ENCODE measurements at regions not wholly inside any gene's neighbourhood (a gene's known extent, or its start where the extent isn't known, plus 50 kb on each side); places are given as distances from the start of the nearest gene placed in this dataset.
A peak's percentile ranks its signal among the peaks of the same experiment; 100 is the strongest.

DNA sequence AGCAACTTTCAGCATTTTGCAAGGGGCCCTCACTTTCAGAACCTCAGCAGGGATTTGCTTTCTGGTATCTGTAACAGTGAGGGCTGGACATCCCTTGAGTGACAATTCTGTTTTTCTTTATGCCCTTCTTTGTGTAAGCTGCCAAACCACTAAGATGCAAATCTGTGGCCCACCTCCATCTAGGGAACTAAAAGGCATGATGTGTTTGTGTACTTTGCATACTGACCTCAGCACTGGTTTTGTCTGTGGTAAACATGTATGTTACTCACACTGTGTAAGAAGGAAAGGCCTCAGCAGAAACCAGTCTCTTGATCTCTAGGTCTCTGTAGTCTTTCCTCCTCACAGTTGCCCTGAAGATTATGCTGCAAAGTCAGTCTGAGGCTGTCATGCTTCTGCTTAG, 396.6 kb upstream of the DYNLRB2 start:
- no peak for FAIRE-seq
- DNase-seq (ENCODE audit: low spot score): no peak

- FAIRE-seq (no peak), DNase-seq (ENCODE audit: low spot score) (no peak)
Measured at GRCh38 chr16:80142940-80143339, 397.9 kb upstream of the DYNLRB2 start.

DNA sequence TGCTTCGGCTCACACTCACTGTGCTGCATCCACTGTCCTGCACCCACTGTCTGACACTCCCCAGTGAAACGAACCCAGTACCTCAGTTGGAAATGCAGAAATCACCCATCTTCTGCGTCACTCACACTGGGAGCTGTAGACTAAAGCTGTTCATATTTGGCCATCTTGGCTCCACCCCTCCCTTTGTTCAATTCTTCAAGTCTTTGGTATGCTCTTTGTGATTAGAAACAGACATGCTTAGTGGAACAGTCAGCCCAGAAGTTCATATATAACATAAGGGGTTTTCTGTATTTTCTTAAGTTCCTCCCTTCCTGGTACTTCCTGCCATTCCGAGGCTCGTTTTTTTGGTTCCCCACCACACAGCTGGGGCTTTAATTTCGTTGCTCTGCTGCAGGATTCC, 398.5 kb upstream of the DYNLRB2 start:
- DNase-seq (ENCODE audit: low spot score) (no peak), FAIRE-seq (no peak)

- DNase-seq (ENCODE audit: low spot score) (no peak), FAIRE-seq (no peak)
Measured at GRCh38 chr16:80129791-80130190, 411.0 kb upstream of the DYNLRB2 start.

DNA sequence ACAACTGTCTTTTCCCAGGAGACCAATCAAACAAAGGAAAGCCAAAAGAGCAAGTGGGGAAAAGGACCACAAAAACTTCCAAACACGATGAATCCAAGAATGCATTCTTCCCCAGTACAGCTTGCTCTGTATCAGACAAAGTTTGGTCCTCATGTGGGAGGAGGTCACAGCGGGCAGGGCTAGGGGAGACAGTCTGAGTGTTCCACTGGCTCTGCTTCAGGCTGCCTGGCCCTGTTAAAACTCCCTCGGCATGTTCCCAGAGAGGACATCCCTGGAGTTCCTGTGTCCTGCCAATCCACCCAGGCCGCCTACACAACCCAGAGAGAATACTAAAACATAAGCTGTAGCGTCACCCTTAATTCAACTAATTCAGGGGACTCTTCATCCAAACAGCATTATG, 415.1 kb upstream of the DYNLRB2 start:
- DNase-seq (ENCODE audit: low spot score): no peak
- no peak for FAIRE-seq

GRCh38 chr16:80123189-80123588, 417.6 kb upstream of the DYNLRB2 start:
- FAIRE-seq (no peak), DNase-seq (ENCODE audit: low spot score) (no peak)

GRCh38 chr16:80122115-80122514, 418.7 kb upstream of the DYNLRB2 start:
- DNase-seq (ENCODE audit: low spot score) (no peak), FAIRE-seq (no peak)

DNA sequence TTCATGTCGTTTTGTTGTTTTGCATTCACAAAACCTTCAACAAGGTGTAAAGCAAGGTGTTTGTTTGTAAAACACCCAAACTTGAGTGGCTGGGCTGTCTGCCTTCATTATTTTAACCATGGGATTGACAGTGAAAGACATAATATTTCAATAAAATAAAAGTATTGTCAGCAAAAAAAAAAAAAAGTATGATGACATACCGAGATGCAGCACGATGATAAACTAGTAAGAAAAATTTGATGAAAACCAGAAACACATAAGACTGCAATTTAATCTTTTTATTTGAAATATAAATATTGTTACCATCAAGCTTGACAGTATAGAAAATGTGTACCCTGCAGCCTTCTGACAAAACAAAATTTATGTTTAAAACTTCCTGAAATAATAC, 419.3 kb upstream of the DYNLRB2 start:
- DNase-seq (ENCODE audit: low spot score): no peak
- no peak for FAIRE-seq

- DNase-seq (ENCODE audit: low spot score): no peak
- no peak for FAIRE-seq
Measured at GRCh38 chr16:80120899-80121521, 419.8 kb upstream of the DYNLRB2 start.

GRCh38 chr16:80117556-80118130, 423.1 kb upstream of the DYNLRB2 start:
- no peak for DNase-seq (ENCODE audit: low spot score)

DNA sequence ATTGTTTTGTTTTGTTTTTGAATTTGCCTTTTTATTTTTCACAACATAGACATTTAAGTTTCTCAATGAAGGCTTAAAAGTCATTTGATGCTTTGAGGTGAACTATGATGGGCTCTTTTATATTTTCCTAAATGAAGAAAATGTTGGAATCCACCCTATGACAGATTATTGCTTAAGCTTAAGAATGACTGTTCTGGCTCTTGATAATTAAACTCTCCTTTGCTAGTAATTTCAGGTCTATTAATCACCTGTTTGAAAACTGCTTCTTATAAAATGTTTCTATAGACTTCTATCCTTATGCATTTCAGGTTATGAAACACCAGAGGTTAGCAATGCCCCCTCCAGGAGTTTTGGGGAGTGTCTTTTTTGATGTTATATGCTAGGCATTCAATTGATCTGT, 424.1 kb upstream of the DYNLRB2 start:
- DNase-seq (ENCODE audit: low spot score) (no peak), FAIRE-seq (no peak)

More at GRCh38 chr16:80117556-80118130, 423.1 kb upstream of the DYNLRB2 start:
- FAIRE-seq: peak; percentile 17

DNA sequence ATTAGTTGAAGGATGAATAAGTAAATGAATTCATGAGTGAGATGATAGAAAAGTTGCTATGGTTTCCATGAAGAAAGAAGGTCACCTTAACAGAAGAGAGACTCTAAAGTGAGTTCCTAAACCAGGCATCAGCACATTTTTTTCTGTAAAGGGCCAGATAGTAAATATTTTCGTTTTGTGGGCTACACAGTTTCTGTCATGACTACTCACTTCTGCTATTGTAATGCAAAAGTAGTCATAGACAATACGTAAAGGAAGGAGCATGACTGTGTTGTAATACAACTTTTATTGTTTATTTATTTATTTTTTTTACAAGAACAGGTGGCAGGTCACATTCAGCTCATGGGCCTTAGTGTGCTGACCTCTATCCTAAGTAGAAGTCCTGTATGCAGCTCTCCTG, 426.1 kb upstream of the DYNLRB2 start:
- FAIRE-seq (no peak), DNase-seq (ENCODE audit: low spot score) (no peak)

- no peak for DNase-seq (ENCODE audit: low spot score)
- no peak for FAIRE-seq
Measured at GRCh38 chr16:80113873-80114574, 426.8 kb upstream of the DYNLRB2 start.

- no peak for DNase-seq (ENCODE audit: low spot score)
- no peak for FAIRE-seq
Measured at GRCh38 chr16:80109581-80109980, 431.2 kb upstream of the DYNLRB2 start.

DNA sequence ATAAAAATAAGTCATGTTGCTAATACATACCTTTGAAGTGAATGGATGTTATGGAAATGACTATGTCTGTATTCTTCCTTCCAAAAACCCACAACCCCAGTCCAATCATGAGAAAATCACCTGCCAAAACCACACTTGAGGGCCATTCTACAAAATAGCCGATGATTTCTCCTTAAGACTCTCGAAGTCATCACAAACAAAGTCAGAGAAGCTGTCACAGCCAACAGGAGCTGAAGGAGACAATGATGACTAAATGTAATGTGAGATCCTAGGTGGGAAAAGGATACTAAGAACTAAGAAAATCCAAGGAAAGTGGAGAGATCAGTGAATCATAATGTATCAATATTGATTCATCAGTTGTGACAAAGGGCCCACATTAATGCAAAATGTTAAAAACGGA, 432.9 kb upstream of the DYNLRB2 start:
- DNase-seq (ENCODE audit: low spot score) (no peak), FAIRE-seq (no peak)

DNA sequence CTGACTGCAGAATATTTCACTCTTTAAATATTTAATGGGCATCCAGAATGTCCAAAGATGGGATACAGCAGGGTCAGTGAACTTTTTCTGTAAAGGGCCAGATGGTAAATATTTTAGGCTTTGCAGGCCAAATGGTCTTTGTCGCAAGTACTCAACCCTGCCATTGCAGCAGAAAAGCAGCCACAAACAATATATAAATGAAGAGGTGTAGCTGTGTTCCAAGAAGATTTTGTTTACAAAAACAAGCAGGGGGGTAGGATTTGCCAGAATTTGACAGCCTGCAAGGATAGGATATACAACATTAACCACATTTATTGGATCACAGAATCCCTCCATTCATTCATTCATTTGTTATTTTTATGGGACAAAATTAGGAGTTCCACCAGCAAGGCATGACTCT, 435.0 kb upstream of the DYNLRB2 start:
- FAIRE-seq (no peak), DNase-seq (ENCODE audit: low spot score) (no peak)

DNA sequence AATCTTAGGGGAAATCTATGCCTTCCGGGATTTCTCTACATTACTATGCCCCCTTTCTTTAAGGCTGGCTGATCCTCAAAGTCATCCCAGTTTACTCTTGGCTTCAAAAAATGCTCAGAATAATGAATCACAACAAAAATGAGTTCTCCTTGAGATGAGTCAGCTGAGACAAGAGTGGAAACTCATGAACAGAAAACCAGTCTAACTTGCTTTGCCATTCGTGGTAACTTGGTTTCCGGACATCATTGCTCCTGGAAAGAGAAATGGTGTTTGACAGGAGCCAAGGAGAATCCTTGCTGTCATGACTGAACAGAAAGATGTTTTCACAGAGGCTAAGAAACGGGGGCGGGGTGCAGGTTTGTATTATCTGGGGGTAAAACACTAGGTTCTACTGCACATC, 435.6 kb upstream of the DYNLRB2 start:
- DNase-seq (ENCODE audit: low spot score) (no peak), FAIRE-seq (no peak)

- FAIRE-seq (no peak), DNase-seq (ENCODE audit: low spot score) (no peak)
Measured at GRCh38 chr16:80104401-80104800, 436.4 kb upstream of the DYNLRB2 start.

DNA sequence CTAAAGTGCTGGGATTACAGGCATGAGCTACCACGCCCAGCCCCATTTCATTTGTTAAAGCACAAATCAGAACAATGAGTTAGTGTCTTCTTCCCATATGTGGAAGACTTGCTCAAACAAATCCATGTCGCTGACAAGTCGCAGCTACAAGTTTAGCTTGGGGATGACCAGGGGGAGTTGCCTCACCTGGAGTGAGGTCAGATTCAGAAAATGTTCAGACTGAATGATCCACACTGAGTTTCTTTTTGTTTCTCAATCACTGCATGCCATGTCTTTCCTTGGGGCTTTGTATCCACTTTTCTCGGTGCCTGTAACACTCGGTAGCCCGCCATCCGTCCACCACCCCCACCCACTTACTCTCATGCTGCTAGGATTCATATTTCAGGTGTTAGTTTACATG, 437.3 kb upstream of the DYNLRB2 start:
- FAIRE-seq: no peak

DNA sequence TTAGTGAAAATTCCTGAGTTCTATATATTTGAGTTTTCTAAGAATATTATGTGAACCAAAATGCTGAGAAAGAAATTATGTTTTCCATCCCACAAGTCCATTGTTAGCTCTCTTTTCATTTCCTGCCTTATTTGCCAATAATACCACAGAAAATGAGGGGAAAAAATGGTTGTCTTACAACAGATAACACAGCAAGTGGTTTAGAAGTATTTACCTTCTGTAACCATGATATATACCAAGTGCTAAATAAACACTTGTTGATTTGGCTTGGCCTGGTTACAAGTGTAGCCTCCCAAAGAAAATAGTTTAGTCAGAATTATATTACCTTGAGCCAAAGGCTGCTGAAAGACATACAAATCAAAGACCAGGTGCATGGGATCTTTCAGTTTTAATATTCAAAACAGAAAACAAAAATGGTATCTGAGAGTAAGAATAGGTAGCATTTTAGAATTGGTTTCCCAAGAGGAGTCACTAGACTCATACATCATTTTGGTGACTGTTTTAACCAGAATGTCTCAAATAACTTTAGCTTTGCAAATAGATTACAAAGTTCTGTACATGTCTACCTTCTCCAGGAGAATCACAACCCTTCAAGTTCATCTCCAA, 439.8 kb upstream of the DYNLRB2 start:
- FAIRE-seq: no peak

More for the DNA sequence above, 437.3 kb upstream of the DYNLRB2 start:
- DNase-seq (ENCODE audit: low spot score): no peak

DNA sequence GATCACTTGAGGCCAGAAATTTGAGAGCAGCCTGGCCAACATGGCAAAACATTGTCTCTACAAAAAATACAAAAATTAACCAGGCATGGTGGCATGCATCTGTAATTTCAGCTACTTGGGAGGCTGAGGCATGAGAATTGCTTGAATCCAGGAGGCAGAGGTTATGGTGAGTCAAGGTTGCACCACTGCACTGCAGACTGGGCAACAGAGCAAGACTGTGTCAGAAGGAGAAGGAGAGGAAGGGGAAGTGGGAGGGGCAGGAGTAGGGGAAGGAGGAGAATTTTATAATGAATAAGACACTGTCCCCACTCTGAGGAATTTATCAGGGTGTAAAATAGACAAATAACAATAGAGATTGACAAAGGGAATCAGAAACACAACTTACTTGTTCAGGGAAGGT, 440.6 kb upstream of the DYNLRB2 start:
- FAIRE-seq (no peak), DNase-seq (ENCODE audit: low spot score) (no peak)

More for the DNA sequence above, 439.8 kb upstream of the DYNLRB2 start:
- no peak for DNase-seq (ENCODE audit: low spot score)

DNA sequence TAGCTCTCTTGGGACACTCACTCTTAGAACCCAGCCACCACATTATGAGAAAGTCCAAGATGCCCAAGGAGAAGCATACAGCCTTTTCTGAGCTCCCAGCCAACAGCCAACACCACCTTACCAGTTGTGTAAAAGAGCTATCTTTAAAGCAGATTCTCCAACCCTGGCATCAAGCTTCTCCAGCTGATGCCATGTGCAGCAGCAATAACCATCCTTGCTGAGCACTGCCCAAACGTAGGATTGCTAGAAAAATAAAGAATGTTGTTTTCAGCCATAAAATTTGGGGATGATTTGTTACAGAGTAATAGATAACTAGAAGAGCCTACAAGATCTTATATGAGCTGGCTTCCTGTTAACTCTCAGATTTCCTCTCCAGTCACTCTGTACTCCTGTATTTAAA, 443.7 kb upstream of the DYNLRB2 start:
- FAIRE-seq: no peak
- DNase-seq (ENCODE audit: low spot score): no peak

DNA sequence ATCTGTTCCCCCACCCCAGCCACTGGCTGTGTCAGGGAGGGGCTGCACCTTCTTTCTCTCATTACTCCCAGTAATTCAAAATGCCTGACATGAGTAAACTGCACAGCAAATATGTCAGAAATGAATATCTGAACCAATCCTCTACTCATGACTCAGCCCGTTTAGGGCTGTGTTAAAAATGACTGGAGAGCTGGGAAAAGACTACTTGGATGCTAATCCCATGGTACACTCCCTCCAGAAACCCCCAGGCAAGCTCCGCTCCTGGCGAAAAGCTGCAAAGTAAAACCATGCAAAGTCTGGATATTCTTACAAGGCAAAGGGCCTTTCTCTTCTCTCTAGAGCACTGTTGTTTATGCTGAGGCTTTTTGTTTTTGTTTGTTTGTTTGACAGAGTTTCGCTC, 448.1 kb upstream of the DYNLRB2 start:
- no peak for DNase-seq (ENCODE audit: low spot score)
- FAIRE-seq: no peak
